ENCODE measurements at regions not wholly inside any gene's neighbourhood (a gene's known extent, or its start where the extent isn't known, plus 50 kb on each side); places are given as distances from the start of the nearest gene placed in this dataset.
A peak's percentile ranks its signal among the peaks of the same experiment; 100 is the strongest.

DNA sequence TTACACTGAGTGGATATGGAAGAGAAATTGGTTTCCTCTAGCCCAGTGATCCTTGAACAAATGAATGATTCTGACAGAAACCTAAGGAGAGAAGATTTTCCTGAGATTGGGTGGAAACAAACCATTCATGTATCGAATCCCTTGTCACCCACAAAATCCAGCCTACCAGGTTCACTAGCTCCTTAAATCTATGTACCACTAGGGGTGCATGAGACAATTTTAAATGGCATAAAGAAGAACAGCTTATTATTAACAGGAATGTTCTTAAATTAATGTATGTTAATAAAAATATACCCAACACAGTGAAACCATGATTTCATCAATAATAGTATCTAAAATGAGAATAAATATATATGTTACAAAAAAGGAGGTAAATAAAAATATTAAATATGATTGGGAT lies 118.4 kb upstream of the LNX1 start:
- Histone ChIP-seq H3F3A (ENCODE audit: insufficient read depth, low read length) (peaks cover 5% of the 10 kb centered on the region), H3K9ac (ENCODE audit: low read length) (no peak overlapping the region), H2AFZ (ENCODE audit: low read length) (no peak overlapping the region), H3K9me3 (replicated peaks; ENCODE audit: insufficient read depth, low read length) (no peaks in the 10 kb centered on the region), H3K27ac (ENCODE audit: low read length) (no peak overlapping the region), H3K9me2 (replicated peaks; ENCODE audit: insufficient read depth, low read length) (no peaks in the 10 kb centered on the region), H3K4me2 (ENCODE audit: low read depth, low read length) (no peak overlapping the region), H3K27me3 (replicated peaks; ENCODE audit: insufficient read depth, low read length) (no peaks in the 10 kb centered on the region), H3K4me3 (ENCODE audit: low read length) (no peak overlapping the region), H3K79me2 (ENCODE audit: low read length) (no peaks in the 10 kb centered on the region), H3K4me1 (ENCODE audit: low read length) (peaks cover 19% of the 10 kb centered on the region), H3K36me3 (replicated peaks; ENCODE audit: insufficient read depth, low read length) (no peaks in the 10 kb centered on the region), H4K20me1 (ENCODE audit: insufficient read depth, low read length) (no peaks in the 10 kb centered on the region)
- no peak for DNase-seq
- TF ChIP-seq EZH2 (optimal IDR thresholded peaks at IDR 0.05; ENCODE audit: low read depth, low read length): no peak
- TF ChIP-seq, protein P1, sequence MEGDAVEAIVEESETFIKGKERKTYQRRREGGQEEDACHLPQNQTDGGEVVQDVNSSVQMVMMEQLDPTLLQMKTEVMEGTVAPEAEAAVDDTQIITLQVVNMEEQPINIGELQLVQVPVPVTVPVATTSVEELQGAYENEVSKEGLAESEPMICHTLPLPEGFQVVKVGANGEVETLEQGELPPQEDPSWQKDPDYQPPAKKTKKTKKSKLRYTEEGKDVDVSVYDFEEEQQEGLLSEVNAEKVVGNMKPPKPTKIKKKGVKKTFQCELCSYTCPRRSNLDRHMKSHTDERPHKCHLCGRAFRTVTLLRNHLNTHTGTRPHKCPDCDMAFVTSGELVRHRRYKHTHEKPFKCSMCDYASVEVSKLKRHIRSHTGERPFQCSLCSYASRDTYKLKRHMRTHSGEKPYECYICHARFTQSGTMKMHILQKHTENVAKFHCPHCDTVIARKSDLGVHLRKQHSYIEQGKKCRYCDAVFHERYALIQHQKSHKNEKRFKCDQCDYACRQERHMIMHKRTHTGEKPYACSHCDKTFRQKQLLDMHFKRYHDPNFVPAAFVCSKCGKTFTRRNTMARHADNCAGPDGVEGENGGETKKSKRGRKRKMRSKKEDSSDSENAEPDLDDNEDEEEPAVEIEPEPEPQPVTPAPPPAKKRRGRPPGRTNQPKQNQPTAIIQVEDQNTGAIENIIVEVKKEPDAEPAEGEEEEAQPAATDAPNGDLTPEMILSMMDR (IDR thresholded peaks at IDR 0.05; ENCODE audit: low read length): 0 out of 2 replicates have a peak, but pooled peaks have one; percentile 7

GRCh38 chr4:53707491-53707890 lies 116.2 kb upstream of the LNX1 start:
- H3K4me3 ChIP-seq (ENCODE audit: low read length): no peak overlapping the region
- H2AFZ ChIP-seq (ENCODE audit: low read length): no peak overlapping the region
- no peaks in the 10 kb centered on the region for H4K20me1 ChIP-seq (ENCODE audit: insufficient read depth, low read length)
- no peak for DNase-seq
- no peak overlapping the region for H3K27ac ChIP-seq (ENCODE audit: low read length)
- H3K27me3 ChIP-seq (replicated peaks; ENCODE audit: insufficient read depth, low read length): no peaks in the 10 kb centered on the region
- no peaks in the 10 kb centered on the region for H3K9me2 ChIP-seq (replicated peaks; ENCODE audit: insufficient read depth, low read length)
- no peaks in the 10 kb centered on the region for H3K79me2 ChIP-seq (ENCODE audit: low read length)
- peaks cover 17% of the 10 kb centered on the region for H3F3A ChIP-seq (ENCODE audit: insufficient read depth, low read length)
- no peak for TF ChIP-seq EZH2 (optimal IDR thresholded peaks at IDR 0.05; ENCODE audit: low read depth, low read length)
- no peak for TF ChIP-seq EZH2phosphoT487 (IDR thresholded peaks at IDR 0.05; ENCODE audit: low read length)
- TF ChIP-seq, protein P1 (IDR thresholded peaks at IDR 0.05; ENCODE audit: low read length): no peak
- H3K4me1 ChIP-seq (ENCODE audit: low read length): peaks cover 29% of the 10 kb centered on the region
- no peaks in the 10 kb centered on the region for H3K9me3 ChIP-seq (replicated peaks; ENCODE audit: insufficient read depth, low read length)
- H3K4me2 ChIP-seq (ENCODE audit: low read depth, low read length): no peak overlapping the region
- H3K36me3 ChIP-seq (replicated peaks; ENCODE audit: insufficient read depth, low read length): no peaks in the 10 kb centered on the region
- no peak overlapping the region for H3K9ac ChIP-seq (ENCODE audit: low read length)

GRCh38 chr4:53706422-53707032 lies 115.2 kb upstream of the LNX1 start:
- H3K4me1 ChIP-seq (ENCODE audit: low read length): peaks cover 34% of the 10 kb centered on the region
- H3F3A ChIP-seq (ENCODE audit: insufficient read depth, low read length): peaks cover 26% of the 10 kb centered on the region
- no peaks in the 10 kb centered on the region for H3K9me3 ChIP-seq (replicated peaks; ENCODE audit: insufficient read depth, low read length)
- TF ChIP-seq EZH2 (optimal IDR thresholded peaks at IDR 0.05; ENCODE audit: low read depth, low read length) (no peak), EZH2phosphoT487 (IDR thresholded peaks at IDR 0.05; ENCODE audit: low read length) (no peak)
- TF ChIP-seq, protein P1 (IDR thresholded peaks at IDR 0.05; ENCODE audit: low read length): peak; percentile 68
- no peak overlapping the region for H3K4me2 ChIP-seq (ENCODE audit: low read depth, low read length)
- H3K4me3 ChIP-seq (ENCODE audit: low read length): no peak overlapping the region
- H3K9ac ChIP-seq (ENCODE audit: low read length): no peak overlapping the region
- no peaks in the 10 kb centered on the region for H3K36me3 ChIP-seq (replicated peaks; ENCODE audit: insufficient read depth, low read length)
- H2AFZ ChIP-seq (ENCODE audit: low read length): no peak overlapping the region
- no peaks in the 10 kb centered on the region for H4K20me1 ChIP-seq (ENCODE audit: insufficient read depth, low read length)
- H3K9me2 ChIP-seq (replicated peaks; ENCODE audit: insufficient read depth, low read length): no peaks in the 10 kb centered on the region
- H3K27ac ChIP-seq (ENCODE audit: low read length): no peak overlapping the region
- H3K27me3 ChIP-seq (replicated peaks; ENCODE audit: insufficient read depth, low read length): no peaks in the 10 kb centered on the region
- DNase-seq: peak; percentile 66
- no peaks in the 10 kb centered on the region for H3K79me2 ChIP-seq (ENCODE audit: low read length)
